Stimulated activated CD4-positive, alpha-beta T cell treated with anti-CD3 and anti-CD28 coated beads, Interleukin-4, amount 100 ng/mL, for 48 hours (primary cell): ENCODE measurements at regions not wholly inside any gene's neighbourhood (a gene's known extent, or its start where the extent isn't known, plus 50 kb on each side); places are given as distances from the start of the nearest gene placed in this dataset.
"Not testable (repeated sequence)": the region's sequence is repeated elsewhere in the genome, so short reads cannot be mapped to it uniquely, and the experiment has no call there.

ENCODE experiments used
- DNase-seq, 2 donors: peaks; one replicate each; pipeline ENCODE4 v3.0.0-alpha.2; 2020; ENCODE audit warnings: low read depth in 2 of 2

DNA sequence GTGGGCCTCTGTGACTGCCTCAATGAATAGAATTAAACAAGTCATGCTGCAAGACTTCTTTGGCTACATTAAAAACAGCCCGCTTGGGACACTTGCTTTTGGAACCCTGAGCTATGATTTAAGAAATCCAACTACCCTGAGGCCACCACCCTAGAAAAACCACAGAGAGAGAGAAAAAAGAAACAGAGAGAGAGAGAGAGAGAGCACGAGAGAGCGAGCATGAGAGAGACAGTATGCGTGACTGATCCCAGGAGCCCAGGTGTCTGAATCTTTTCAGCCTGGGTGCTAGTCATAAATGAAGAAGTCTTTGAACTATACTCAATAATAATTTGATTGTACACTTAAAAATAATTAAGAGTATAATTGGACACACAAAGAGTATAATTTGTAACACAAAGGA is 123.1 kb upstream of the FREM1 start:
- DNase-seq, result no peak

DNA sequence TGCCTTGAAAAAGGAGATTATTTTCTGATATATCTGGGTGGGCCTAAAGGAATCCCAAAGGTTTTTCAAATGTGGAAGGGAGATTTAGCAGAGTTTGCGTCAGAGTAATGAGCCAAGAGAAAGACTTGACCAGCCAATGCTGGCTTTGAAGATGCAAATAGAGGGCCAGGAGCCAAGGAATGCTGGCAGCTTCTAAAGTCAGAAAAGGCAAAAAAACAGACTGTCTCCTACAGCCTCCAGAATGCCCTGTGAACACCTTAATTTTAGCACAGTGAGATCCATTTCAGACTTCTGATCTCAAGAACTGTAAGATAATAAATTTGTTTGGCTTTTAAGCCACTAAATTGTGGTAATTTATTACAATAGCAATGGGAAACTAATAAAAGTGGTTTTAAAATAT is 122.6 kb upstream of the FREM1 start:
- no peak for DNase-seq

DNA sequence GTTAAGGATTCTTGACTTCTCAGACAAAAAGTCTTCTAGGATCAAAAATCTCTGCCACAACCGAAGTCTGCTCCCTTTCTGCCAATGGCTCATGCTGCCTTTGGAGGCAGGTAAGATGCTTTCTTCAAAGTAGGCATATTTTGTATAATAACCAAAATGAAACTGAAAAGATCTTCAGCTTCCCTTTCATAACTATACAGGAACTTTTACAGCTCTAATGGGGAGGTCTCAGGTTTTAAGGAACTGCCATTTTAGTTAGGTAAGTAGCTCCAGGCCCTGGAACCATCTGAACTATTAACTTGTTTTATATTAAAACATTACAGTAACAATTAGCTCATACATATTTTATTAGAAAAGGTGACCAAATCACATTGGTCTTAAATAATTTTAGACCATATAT is 110.9 kb upstream of the FREM1 start:
- DNase-seq, result no peak

GRCh38 chr9:15018096-15018637 is 107.9 kb upstream of the FREM1 start:
- DNase-seq, result no peak

DNA sequence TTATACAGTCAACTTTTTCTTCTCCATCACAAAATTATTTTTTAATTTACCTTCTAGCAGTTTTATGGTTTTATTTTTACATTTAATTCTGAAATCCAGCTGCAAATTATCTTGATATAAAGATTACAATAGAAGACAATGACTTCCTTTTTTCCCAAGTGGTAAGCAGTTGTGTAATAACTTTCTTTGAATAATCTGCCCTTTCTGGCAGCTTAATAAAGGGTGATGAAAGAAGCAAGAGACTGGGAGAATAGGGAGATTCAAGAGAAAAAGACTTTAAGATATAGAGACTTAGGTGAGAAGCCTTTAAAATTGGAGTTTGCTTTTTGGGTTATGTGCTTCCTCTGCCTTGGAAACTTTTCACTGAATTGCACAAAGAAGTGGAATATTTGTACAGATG is 100.4 kb upstream of the FREM1 start:
- DNase-seq, result no peak

DNA sequence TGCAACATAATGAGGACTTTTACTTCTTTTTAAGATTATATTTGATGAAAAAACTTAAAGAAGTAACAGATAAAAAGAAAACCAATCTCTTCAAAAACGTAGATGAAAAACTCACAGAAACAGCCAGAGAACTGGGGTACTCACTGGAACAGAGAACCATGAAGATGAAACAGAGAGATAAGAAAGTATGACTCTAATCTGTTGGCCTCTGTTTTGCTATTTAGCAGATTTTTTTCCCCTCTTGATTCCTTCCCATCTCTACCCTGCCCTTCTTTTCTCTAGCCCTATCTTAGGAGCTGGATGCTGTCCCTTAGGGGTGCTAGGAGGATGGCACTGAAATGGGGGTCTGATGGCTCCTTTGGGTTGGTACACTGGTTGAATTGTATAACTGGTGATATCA is 97.5 kb upstream of the FREM1 start:
- DNase-seq, result no peak

DNA sequence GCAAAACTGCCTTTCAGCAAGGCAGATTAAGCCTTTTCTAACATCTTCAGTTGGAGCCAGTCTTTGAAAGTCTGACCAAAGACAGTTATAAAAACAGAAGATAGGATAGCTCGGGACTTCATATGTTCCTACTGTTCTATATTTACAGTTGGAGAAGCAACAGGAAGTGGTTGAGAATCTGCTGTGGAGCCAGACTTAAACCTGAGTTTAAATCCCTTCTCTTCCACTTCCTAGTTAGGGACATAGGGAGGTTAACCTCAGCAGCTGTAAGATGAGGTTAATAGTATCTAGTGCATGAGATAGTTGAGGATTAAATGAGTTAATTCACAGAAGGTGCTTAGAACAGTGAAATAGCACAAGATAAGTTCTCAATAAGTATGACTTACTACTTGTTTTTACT is 84.5 kb upstream of the FREM1 start:
- DNase-seq, result no peak

- DNase-seq, result no peak
These were observed 83.8 kb upstream of the FREM1 start for GRCh38 chr9:14993901-14994554.

DNA sequence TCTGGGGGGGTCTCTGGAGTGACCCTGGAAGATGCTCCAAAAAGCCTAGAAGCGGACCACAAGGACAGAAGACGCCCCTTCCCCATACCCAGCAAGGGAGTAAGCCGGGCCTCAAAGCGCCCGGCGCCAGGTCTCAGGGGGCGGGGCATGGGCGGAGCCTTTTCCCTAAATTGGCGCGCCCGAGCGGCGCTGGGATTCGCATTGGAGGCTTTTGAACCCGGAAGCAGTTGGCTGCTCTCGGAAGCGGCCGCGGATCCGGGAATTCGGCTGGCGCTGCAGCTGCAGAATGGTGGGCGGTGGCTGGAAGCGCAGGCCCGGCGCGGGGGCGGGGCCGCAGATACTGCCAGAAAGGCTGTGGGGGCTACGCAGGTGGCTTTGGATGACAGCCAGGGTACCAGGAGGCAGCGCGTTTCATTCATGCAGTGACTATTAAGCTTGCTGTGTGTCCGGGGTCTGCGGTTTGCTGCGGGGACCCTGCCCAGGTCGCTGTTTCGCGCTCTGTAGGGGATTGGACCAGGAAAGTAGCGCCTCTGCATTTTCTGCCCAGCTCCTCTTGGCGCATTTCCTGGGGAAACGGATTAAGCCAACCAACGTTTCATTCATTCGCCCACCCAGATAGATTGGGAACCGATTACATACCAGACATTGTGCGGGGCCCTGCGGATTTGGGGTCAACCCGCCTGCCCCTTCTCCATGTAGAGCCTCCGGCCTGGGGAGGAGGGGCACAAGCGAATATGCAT is 83.0 kb upstream of the FREM1 start:
- peak; percentile 50 to 56 for DNase-seq

DNA sequence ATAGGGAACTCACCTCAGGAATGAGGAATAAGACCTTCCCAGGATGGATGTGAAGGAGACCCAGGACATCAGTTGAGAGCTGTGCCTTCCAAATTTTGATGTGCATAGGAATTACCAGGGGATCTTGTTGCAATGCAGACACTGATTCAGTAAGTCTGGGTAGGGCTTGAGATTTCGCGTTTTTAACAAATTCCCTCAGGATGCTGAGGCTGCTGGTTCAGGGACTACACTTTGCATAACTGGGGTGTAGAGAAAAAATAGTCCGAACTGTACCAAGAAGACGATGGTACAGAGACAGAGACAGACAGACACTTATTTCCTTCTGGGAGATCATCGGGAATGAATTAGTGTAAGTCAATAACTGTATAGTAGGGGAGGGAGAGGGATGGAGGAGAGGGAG is 82.3 kb upstream of the FREM1 start:
- DNase-seq, result no peak

DNA sequence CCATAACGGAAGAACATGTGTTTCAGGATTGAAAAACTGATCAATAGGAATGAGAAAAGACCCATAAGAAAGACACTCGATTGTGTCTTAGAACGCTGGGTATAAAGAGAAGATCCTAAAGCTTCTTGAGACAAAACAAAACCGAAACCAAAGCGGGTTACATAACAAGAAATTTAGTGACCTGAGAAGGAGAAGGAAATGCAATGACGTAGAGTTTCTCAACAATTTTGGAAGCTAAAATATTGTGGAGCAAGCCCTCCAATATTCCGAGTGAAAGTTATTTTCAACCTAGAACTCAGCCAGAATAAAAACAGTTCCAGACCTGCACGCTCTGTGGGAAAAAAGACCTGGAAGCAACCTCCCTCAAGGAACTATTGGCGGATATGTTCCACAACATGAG is 81.9 kb upstream of the FREM1 start:
- no peak for DNase-seq

DNA sequence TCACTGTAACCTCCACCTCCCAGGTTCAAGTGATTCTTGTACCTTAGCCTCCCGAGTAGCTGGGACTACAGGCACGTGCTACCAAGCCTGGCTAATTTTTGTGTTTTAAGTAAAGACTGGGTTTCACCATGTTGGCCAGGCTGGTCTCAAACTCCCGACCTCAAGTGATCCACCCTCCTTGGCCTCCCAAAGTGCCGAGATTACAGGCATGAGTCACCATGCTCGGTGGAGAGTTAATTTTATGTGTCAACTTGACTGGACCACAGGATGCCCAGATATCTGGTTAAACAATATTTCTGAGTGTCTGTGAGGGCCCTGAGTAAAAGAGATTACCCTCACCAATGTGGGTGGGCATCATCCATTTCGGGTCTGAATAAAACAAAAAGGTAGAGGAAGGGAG is 80.4 kb upstream of the FREM1 start:
- not testable (repeated sequence) for DNase-seq

GRCh38 chr9:14989811-14990210 is 79.6 kb upstream of the FREM1 start:
- DNase-seq, result no peak

DNA sequence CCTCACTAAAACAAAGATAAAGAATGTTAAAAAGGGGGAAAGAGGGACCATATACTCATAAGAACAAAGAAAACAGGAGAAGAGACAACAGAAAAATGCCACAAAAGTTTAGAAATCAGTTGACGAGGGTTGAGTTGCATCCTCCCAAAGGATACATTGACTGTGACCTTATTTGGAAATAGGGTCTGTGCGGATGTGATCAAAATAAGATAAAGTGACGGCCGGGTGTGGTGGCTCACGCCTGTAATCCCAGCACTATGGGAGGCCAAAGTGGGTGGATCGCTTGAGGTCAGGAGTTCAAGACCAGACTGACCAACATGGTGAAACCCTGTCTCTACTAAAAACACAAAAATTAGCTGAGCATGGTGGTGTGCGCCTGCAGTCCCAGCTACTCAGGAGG is 79.1 kb upstream of the FREM1 start:
- DNase-seq, result not testable (repeated sequence)

DNA sequence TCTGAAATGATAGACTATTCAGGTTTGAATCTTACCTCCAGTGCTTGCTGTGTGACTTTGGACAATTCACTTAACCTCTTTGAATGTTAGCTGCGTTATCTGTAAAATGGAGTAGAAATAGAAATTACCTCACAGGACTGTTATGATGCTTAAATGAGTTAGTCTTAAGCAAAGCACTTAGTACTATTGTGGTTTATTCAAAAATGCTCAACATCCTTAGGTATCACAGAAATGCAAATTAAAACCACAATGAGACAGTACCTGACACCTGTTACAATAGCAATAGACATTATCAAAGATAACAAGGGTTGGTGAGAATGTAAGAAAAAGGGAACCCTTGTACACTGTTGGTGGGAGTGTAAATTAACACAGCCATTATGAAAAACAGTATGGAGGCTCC is 77.6 kb upstream of the FREM1 start:
- DNase-seq, result no peak

GRCh38 chr9:14985419-14985818 is 75.2 kb upstream of the FREM1 start:
- no peak for DNase-seq

- DNase-seq, result no peak
These were observed 73.4 kb upstream of the FREM1 start for GRCh38 chr9:14983599-14983998.

GRCh38 chr9:14981291-14981950 is 71.2 kb upstream of the FREM1 start:
- DNase-seq, result no peak

DNA sequence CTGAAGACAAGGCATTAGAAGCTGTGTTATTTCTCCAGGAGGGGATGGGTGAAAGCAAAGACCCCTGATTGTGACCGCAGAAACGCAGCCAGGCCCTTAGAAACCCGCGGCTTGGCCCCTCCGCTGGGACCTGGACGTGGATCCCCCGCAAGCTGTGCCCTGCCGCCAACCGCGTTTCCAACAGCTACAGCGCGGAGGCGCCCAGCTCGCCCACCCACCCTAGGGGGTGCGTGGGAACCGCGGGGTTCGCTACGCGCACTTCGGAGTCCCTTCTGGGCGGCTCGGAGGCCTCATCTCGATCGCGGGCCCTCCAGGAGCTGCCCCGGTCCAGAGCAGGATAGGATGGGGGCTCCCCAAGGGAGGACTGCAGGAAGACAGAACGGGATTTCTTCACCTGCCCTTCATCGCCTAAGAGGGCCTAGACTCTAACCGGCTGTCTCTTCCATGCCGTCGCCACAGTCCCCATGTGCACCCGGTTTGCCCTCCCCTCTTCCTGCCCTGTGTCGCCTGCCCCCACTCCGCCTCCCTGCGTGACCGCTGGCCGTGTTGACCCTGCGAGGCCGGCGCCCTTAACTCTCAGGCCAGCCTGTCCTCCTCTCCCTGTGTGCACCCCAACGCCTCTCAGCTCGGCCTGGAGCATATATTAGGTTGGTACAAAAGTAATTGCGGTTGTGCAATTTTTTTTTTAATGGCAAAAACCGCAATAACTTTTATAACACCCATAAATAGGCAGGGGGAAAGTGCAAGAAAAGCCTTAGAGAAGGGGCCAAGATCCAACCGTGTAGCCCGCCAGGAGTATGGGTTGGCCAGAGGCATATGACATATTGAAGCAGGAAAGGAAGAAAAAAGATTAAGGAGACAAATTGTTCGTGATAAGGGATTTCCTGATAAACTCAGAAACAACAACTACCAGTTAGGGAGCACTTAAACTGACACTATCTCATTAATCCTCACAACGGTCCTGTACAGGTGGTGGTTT is 68.1 kb upstream of the FREM1 start:
- DNase-seq, result no peak

DNA sequence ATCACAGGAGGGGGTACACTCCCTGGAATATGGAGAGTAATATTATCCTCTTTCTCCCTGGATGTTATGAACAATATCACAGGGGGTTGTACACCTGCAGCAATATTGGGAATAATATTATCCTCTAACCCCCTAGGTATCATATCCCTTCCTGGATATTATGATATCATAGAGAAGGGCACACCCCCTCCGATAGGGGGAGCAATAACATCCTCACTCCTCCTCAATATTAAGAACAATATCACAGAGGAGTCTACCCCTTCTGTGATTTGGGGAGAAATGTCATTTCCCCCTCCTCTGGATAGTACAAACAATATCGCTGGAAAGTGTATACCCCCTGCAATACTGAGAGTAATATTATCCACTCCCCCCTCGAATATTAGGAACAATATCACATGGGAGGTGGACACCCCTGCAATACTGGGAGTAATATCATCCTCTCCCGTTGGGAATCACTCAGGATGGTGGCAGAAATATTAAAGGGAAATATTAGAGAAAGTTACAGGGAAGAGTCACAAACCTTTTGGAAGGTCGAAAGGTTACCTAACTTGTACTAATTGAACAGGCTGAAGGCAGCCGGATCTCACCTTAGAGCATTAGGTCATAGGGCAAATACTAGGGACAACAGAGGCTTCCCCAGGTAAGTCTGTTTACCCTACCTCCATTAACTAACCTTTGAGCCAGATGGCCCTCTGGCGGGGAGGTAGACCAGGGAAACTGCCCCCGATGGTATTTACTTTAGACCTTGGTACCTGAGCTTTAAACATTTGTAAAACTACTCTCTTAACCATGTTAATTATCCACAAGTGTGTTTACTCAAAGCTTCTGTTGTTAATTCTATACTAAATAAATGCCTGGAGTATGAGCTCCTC is 57.5 kb upstream of the FREM1 start:
- no peak for DNase-seq
